HG02610 (cell line): ENCODE measurements at regions not wholly inside any gene's neighbourhood (a gene's known extent, or its start where the extent isn't known, plus 50 kb on each side); places are given as distances from the start of the nearest gene placed in this dataset.

Experiments used
- ATAC-seq: cut with Tn5 transposase; IDR thresholded peaks from one replicate; pipeline ENCODE4 v1.9.1; 2021; ENCODE audit warnings: mild to moderate bottlenecking, moderate library complexity; ENCODE audit not compliant: unreplicated experiment

- ATAC-seq, result no peak
Measured at GRCh38 chr3:127405791-127406190, 117.9 kb upstream of the PRR20G start.

GRCh38 chr3:127405010-127405598, 117.3 kb upstream of the PRR20G start:
- no peak for ATAC-seq

- ATAC-seq, result no peak
Measured at GRCh38 chr3:127404221-127405009, 116.6 kb upstream of the PRR20G start.

- no peak for ATAC-seq
Measured at GRCh38 chr3:127403795-127404194, 115.9 kb upstream of the PRR20G start.

- ATAC-seq, result no peak
Measured at GRCh38 chr3:127399154-127399553, 111.3 kb upstream of the PRR20G start.

- ATAC-seq, result no peak
Measured at GRCh38 chr3:127396473-127396872, 108.6 kb upstream of the PRR20G start.

GRCh38 chr3:127395663-127396355, 108.0 kb upstream of the PRR20G start:
- ATAC-seq, result no peak

GRCh38 chr3:127394984-127395662, 107.3 kb upstream of the PRR20G start:
- no peak for ATAC-seq

GRCh38 chr3:127394031-127394430, 106.2 kb upstream of the PRR20G start:
- ATAC-seq, result no peak

GRCh38 chr3:127393131-127393820, 105.4 kb upstream of the PRR20G start:
- ATAC-seq, result no peak

- no peak for ATAC-seq
Measured at GRCh38 chr3:127392156-127392490, 104.3 kb upstream of the PRR20G start.

GRCh38 chr3:127391436-127392155, 103.8 kb upstream of the PRR20G start:
- ATAC-seq, result no peak

- no peak for ATAC-seq
Measured at GRCh38 chr3:127390365-127391025, 102.6 kb upstream of the PRR20G start.

GRCh38 chr3:127389913-127390312, 102.1 kb upstream of the PRR20G start:
- no peak for ATAC-seq

GRCh38 chr3:127389420-127389819, 101.6 kb upstream of the PRR20G start:
- ATAC-seq, result no peak

GRCh38 chr3:127388427-127388826, 100.6 kb upstream of the PRR20G start:
- ATAC-seq, result no peak

- ATAC-seq, result no peak
Measured at GRCh38 chr3:127387556-127388153, 99.8 kb upstream of the PRR20G start.

- ATAC-seq, result no peak
Measured at GRCh38 chr3:127387119-127387518, 99.3 kb upstream of the PRR20G start.

GRCh38 chr3:127386490-127386889, 98.6 kb upstream of the PRR20G start:
- ATAC-seq, result no peak

- no peak for ATAC-seq
Measured at GRCh38 chr3:127385540-127385870, 97.7 kb upstream of the PRR20G start.
